ENCODE measurements at regions not wholly inside any gene's neighbourhood (a gene's known extent, or its start where the extent isn't known, plus 50 kb on each side); places are given as distances from the start of the nearest gene placed in this dataset.

DNA sequence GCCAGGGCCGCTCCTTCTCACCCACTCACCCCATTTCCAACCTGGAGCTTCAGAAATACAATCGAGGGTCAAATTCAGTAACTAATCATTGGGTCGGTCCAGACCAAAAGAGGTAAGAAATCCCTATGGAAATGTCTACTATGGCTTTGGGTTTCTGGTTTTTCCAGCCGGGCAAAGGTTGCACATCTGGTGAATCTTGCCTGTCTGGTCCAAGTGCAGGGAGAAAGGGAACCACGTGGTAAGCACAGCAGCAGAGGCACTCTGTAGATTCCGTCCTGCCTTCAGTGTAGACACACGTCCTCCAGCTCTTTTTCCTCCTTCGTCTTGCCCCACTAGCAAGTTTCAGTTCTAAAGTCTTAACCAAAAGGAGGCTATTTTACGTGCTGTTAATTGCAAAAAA, 218.0 kb upstream of the JADE1 start:
- no peaks in the 10 kb centered on the region for H3K36me3 ChIP-seq (ENCODE audit: control insufficient read depth in 2 of 2, extremely low read depth in 1 of 2, insufficient read depth in 2 of 2, low read length in 2 of 2)
- no peaks in the 10 kb centered on the region for H4K20me1 ChIP-seq (ENCODE audit: control insufficient read depth, extremely low read depth, insufficient read depth, low read length)
- H3K27me3 ChIP-seq (ENCODE audit: control insufficient read depth, extremely low read depth, insufficient read depth, low read length), result no peaks in the 10 kb centered on the region
- FAIRE-seq (no peak), DNase-seq (ENCODE audit: low read depth, low spot score) (no peak)
- no peak overlapping the region for H3K4me3 ChIP-seq (ENCODE audit: control insufficient read depth in 2 of 3, extremely low read depth in 1 of 3, insufficient read depth in 2 of 3, low read depth in 1 of 3, low read length in 3 of 3)
- H2AFZ ChIP-seq (ENCODE audit: control insufficient read depth, low read length), result no peak overlapping the region
- dilution Hi-C loops (cut with MboI; ENCODE audit: extremely low pct_ligation_motif_present, low sequenced_read_pairs), result no loop called here
- no peak overlapping the region for H3K9ac ChIP-seq (ENCODE audit: control insufficient read depth, extremely low read depth, insufficient read depth, low read length)
- no peaks in the 10 kb centered on the region for H3K9me1 ChIP-seq (ENCODE audit: control insufficient read depth, extremely low read depth, insufficient read depth, low read length)
- no peak for TF ChIP-seq EZH2 (IDR thresholded peaks at IDR 0.05; ENCODE audit: low read length)
- H3K4me1 ChIP-seq (ENCODE audit: control insufficient read depth, extremely low read depth, insufficient read depth, low read length), result no peaks in the 10 kb centered on the region
- H3K79me2 ChIP-seq (ENCODE audit: control insufficient read depth, insufficient read depth, low read length), result no peaks in the 10 kb centered on the region
- no peaks in the 10 kb centered on the region for H3K9me3 ChIP-seq (ENCODE audit: control insufficient read depth, low read depth, low read length)
- H3K27ac ChIP-seq (ENCODE audit: control insufficient read depth, insufficient read depth, low read length), result no peak overlapping the region
- no peak overlapping the region for H3K4me2 ChIP-seq (ENCODE audit: control insufficient read depth, extremely low read depth, insufficient read depth, low read depth, low read length)

DNA sequence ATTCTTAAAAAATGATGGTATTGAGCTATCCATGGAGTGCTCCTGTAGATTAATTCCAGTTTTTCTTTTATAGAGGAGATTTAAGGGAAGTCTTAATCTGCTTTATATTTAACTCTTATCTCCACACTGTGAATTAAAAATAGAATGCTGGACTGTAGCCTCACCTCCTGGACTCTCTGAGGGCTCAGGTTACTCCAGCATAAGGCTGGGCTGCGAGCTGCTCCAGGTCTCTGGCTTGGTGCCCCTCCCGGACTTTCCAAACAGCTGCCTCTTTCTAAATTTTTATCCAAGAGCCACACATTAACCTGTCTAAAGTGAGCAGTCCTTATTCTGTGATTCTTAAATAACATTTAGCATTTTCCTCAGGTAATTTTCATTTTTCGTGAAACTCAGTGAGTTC, 218.7 kb upstream of the JADE1 start:
- no peaks in the 10 kb centered on the region for H3K36me3 ChIP-seq (ENCODE audit: control insufficient read depth in 2 of 2, extremely low read depth in 1 of 2, insufficient read depth in 2 of 2, low read length in 2 of 2)
- H3K4me3 ChIP-seq (ENCODE audit: control insufficient read depth in 2 of 3, extremely low read depth in 1 of 3, insufficient read depth in 2 of 3, low read depth in 1 of 3, low read length in 3 of 3), result no peak overlapping the region
- DNase-seq (ENCODE audit: low read depth, low spot score) (no peak), FAIRE-seq (no peak)
- H3K4me2 ChIP-seq (ENCODE audit: control insufficient read depth, extremely low read depth, insufficient read depth, low read depth, low read length), result no peak overlapping the region
- TF ChIP-seq EZH2 (IDR thresholded peaks at IDR 0.05; ENCODE audit: low read length), result no peak
- TF ChIP-seq, protein P1, sequence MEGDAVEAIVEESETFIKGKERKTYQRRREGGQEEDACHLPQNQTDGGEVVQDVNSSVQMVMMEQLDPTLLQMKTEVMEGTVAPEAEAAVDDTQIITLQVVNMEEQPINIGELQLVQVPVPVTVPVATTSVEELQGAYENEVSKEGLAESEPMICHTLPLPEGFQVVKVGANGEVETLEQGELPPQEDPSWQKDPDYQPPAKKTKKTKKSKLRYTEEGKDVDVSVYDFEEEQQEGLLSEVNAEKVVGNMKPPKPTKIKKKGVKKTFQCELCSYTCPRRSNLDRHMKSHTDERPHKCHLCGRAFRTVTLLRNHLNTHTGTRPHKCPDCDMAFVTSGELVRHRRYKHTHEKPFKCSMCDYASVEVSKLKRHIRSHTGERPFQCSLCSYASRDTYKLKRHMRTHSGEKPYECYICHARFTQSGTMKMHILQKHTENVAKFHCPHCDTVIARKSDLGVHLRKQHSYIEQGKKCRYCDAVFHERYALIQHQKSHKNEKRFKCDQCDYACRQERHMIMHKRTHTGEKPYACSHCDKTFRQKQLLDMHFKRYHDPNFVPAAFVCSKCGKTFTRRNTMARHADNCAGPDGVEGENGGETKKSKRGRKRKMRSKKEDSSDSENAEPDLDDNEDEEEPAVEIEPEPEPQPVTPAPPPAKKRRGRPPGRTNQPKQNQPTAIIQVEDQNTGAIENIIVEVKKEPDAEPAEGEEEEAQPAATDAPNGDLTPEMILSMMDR (optimal IDR thresholded peaks at IDR 0.05 in 1 of 3, IDR thresholded peaks at IDR 0.05 in 1 of 3, conservative IDR thresholded peaks at IDR 0.05 in 1 of 3; ENCODE audit: extremely low read depth in 1 of 3, insufficient read depth in 2 of 3, low read length in 3 of 3), result no peak
- H3K9me3 ChIP-seq (ENCODE audit: control insufficient read depth, low read depth, low read length), result no peaks in the 10 kb centered on the region
- H3K27me3 ChIP-seq (ENCODE audit: control insufficient read depth, extremely low read depth, insufficient read depth, low read length), result no peaks in the 10 kb centered on the region
- no peaks in the 10 kb centered on the region for H3K4me1 ChIP-seq (ENCODE audit: control insufficient read depth, extremely low read depth, insufficient read depth, low read length)
- H4K20me1 ChIP-seq (ENCODE audit: control insufficient read depth, extremely low read depth, insufficient read depth, low read length), result no peaks in the 10 kb centered on the region
- dilution Hi-C loops (cut with MboI; ENCODE audit: extremely low pct_ligation_motif_present, low sequenced_read_pairs), result no loop called here
- H3K27ac ChIP-seq (ENCODE audit: control insufficient read depth, insufficient read depth, low read length), result no peak overlapping the region
- H3K9me1 ChIP-seq (ENCODE audit: control insufficient read depth, extremely low read depth, insufficient read depth, low read length), result no peaks in the 10 kb centered on the region
- H2AFZ ChIP-seq (ENCODE audit: control insufficient read depth, low read length), result no peak overlapping the region
- H3K9ac ChIP-seq (ENCODE audit: control insufficient read depth, extremely low read depth, insufficient read depth, low read length), result no peak overlapping the region
- H3K79me2 ChIP-seq (ENCODE audit: control insufficient read depth, insufficient read depth, low read length), result no peaks in the 10 kb centered on the region

DNA sequence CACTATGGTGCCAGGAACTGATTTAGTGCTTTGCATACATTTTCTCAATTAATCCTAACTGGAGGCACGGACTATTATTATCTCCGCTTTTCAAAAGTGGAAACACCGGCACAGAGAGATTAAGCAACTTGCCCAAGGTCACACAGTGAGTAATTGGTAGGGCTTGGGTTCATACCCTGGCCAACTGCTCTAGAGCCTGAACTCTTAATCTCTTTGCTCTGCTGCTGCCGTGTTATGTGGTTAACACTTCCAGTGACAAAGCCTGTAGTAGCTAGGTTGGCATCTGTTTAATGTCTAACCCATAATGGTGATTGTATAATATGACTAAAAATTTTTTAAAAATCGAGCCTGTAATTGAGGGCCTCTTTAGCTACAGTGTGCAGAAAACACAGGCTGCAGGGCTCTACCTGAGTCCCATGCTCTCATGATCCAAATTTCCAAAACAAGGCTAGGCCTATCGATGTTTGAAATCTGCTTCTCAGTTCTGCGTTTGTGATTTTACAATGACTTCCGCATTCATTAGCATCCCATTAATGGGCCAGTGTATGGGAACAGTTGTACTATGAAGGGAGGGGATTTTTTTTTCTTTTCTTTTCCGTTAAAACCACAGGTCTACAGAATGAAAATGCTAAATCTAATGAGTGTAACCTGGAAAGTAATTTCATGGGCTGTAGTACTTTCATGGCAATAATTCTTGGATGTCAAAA, 219.3 kb upstream of the JADE1 start:
- no peak for DNase-seq (ENCODE audit: low read depth, low spot score)
- H3K79me2 ChIP-seq (ENCODE audit: control insufficient read depth, insufficient read depth, low read length), result no peaks in the 10 kb centered on the region
- H3K9ac ChIP-seq (ENCODE audit: control insufficient read depth, extremely low read depth, insufficient read depth, low read length), result no peak overlapping the region
- no peaks in the 10 kb centered on the region for H3K4me1 ChIP-seq (ENCODE audit: control insufficient read depth, extremely low read depth, insufficient read depth, low read length)
- TF ChIP-seq EZH2 (IDR thresholded peaks at IDR 0.05; ENCODE audit: low read length), result no peak
- TF ChIP-seq, protein P1 (optimal IDR thresholded peaks at IDR 0.05 in 1 of 3, IDR thresholded peaks at IDR 0.05 in 1 of 3, conservative IDR thresholded peaks at IDR 0.05 in 1 of 3; ENCODE audit: extremely low read depth in 1 of 3, insufficient read depth in 2 of 3, low read length in 3 of 3), result no peak
- no peaks in the 10 kb centered on the region for H4K20me1 ChIP-seq (ENCODE audit: control insufficient read depth, extremely low read depth, insufficient read depth, low read length)
- H3K27me3 ChIP-seq (ENCODE audit: control insufficient read depth, extremely low read depth, insufficient read depth, low read length), result no peaks in the 10 kb centered on the region
- H3K9me3 ChIP-seq (ENCODE audit: control insufficient read depth, low read depth, low read length), result no peaks in the 10 kb centered on the region
- FAIRE-seq, result no peak
- H3K4me3 ChIP-seq (ENCODE audit: control insufficient read depth in 2 of 3, extremely low read depth in 1 of 3, insufficient read depth in 2 of 3, low read depth in 1 of 3, low read length in 3 of 3), result no peak overlapping the region
- no peaks in the 10 kb centered on the region for H3K9me1 ChIP-seq (ENCODE audit: control insufficient read depth, extremely low read depth, insufficient read depth, low read length)
- H3K4me2 ChIP-seq (ENCODE audit: control insufficient read depth, extremely low read depth, insufficient read depth, low read depth, low read length), result no peak overlapping the region
- H2AFZ ChIP-seq (ENCODE audit: control insufficient read depth, low read length), result no peak overlapping the region
- no peak overlapping the region for H3K27ac ChIP-seq (ENCODE audit: control insufficient read depth, insufficient read depth, low read length)
- dilution Hi-C loops (cut with MboI; ENCODE audit: extremely low pct_ligation_motif_present, low sequenced_read_pairs), result no loop called here
- no peaks in the 10 kb centered on the region for H3K36me3 ChIP-seq (ENCODE audit: control insufficient read depth in 2 of 2, extremely low read depth in 1 of 2, insufficient read depth in 2 of 2, low read length in 2 of 2)

Measured in keratinocyte (primary cell).